Fibroblast of skin of left quadriceps (primary cell): ENCODE measurements at regions not wholly inside any gene's neighbourhood (a gene's known extent, or its start where the extent isn't known, plus 50 kb on each side); places are given as distances from the start of the nearest gene placed in this dataset.
A peak's percentile ranks its signal among the peaks of the same experiment; 100 is the strongest.

Experiments used
- DNase-seq, 2 experiments: peaks; one replicate each; pipeline ENCODE4 v3.0.0-alpha.2; 2013; ENCODE audit warnings: low read depth in 2 of 2

DNA sequence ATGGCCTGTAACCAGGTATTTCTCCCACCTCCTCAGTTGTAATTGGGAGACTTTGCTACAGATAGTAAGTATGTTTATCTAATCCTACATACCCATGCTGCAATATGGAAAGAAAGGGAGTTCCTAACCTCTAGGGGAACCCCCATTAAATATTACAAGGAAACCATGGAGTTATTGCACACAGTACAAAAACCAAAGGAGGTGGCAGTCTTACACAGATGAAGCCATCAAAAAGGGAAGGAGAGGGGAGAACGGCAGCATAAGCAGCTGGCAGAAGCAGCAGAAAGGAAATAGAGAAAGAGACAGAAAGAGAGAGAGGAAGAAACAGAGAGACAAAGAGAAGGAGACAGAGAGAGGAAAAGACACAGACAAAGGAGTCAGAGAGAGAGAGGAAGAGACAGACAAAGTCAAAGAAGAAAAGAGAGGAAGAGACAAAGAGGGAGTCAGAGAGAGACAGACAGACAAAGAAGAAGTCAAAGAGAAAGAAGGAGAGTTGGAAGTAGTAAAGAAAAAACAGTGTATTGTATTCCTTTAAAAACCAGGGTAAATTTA, 142.9 kb downstream of the FASLG start:
- DNase-seq: no peak

DNA sequence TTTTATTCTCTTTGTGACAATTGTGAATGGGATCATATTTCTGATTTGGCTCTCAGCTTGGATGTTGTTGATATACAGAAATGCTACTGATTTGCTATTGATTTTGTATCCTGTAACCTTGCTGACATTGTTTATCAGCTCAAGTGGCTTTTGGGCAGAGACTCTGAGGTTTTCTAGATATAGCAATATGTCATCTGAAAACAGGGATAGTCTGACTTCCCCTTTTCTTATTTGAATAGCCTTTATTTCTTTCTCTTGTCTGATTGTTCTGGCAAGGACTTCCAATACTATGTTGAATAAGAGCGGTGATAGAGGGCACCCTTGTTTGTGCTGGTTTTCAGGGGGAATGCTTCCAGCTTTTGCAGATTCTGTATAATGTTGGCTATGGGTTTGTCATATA, 150.8 kb downstream of the FASLG start:
- no peak for DNase-seq

DNA sequence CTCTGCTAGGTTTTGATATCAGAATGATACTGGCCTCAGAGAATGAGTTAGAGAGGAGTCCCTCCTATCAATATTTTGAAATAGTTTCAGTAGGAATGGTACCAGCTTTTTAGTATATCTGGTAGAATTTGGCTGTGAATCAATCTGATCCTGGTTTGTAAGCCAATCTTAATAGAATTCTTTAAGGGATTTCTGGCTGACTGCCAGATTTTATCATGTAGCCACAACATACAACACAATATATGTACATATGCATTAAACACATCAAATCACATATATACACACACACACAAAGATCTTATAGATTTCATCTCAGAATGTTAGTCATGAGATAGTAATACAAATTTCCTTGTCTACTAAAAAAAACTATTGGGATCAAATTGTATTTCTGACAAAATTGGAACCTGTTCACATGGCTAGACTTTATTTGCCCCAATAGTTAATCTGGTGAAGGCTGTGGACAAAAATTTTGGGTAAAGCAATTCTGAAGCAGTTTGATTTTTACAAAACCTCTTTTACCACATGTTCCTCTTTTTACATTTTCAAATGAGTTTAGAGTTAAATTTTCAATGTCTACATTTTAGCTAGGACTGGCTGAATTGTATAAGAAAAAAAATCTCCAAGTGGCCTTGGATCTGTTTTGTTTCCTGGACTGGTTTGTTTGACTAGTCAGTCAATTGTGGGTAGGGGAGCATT, 151.7 kb downstream of the FASLG start:
- no peak for DNase-seq

DNA sequence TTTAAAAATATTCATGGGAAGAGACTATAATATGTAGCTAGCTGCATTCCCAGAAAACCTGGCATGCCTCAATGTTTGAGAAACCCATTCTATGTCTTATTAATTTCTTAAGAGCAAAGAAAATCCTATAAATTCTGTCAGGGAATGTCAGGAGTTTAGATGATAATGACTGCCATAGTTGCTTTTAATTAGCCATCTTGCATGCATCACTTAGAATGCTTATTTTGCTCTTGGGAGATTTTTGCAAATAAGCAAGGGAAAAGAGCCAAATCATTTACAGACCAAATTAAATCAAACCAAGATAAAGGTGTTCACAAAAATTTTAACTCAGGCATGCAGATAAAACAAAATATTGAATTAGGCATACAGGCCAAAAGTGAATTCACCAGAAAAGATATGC, 152.8 kb downstream of the FASLG start:
- no peak for DNase-seq

DNA sequence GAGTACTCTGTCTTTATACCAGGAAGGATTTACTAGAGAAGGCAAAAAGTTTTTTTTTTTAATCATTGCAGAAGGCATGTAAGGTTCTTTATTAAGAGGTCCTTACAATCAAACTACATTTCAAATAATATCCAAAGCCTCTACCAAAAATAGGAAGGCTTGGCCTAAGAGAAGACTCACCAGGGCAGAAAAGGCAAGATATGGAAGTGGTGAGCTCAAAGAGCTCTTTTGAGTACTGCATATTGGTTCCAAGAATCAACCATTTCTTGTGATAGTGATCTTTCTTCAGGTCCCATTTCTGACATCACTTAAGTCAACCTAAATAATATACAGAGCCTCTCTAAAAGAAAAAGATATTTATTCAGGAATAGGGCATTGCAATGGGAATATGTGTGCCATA, 153.2 kb downstream of the FASLG start:
- DNase-seq: no peak

DNA sequence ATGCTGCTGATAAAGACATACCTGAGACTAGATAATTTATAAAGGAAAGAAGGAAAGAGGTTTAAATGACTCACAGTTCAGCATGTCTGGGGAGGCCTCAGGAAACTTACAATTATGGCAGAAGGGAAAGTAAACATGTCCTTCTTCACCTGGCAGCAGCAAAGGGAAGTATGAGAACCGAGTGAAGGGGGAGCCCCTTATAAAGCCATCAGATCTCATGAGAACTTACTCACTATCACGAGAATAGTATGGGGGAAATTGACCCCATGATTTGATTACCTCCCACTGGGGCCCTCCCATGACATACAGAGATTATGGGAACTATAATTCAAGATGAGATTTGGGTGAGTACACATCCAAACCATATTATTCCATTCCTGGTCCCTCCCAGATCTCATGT, 154.4 kb downstream of the FASLG start:
- DNase-seq: no peak

DNA sequence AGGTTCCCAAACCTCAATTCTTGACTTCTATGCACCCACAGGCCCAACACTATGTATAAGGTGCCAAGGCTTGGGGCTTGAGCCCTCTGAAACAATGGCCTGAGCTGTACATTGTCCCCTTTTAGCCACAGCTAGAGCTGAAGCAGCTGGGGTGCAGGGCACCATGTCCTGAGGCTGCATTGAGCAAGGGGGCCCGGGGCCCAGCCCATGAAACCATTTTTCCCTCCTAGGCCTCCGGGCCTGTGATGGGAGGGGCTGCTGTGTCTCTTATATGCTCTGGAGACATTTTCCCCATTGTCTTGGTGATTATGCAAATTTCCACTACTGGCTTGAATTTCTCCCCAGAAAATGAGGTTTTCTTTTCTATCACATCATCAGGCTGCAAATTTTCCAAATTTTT, 155.5 kb downstream of the FASLG start:
- no peak for DNase-seq

DNA sequence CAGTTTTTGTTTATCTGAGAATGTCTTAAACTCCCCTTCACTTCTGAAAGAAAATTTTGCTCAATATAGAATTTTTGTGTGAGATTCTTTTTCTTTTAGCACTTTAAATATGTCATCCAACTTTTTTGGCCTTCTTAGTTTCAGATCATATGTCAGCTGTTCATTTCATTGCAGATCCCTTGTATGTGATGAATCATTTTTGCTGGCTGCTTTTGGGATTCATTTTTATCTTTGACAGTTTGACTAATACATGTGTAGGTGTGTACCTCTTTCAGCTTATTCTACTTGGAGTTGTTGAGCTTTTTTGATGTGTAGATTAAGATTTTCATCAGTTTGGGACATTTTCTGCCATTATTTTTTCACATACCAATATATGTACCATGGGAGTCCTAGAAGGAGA, 156.8 kb downstream of the FASLG start:
- DNase-seq: no peak

DNA sequence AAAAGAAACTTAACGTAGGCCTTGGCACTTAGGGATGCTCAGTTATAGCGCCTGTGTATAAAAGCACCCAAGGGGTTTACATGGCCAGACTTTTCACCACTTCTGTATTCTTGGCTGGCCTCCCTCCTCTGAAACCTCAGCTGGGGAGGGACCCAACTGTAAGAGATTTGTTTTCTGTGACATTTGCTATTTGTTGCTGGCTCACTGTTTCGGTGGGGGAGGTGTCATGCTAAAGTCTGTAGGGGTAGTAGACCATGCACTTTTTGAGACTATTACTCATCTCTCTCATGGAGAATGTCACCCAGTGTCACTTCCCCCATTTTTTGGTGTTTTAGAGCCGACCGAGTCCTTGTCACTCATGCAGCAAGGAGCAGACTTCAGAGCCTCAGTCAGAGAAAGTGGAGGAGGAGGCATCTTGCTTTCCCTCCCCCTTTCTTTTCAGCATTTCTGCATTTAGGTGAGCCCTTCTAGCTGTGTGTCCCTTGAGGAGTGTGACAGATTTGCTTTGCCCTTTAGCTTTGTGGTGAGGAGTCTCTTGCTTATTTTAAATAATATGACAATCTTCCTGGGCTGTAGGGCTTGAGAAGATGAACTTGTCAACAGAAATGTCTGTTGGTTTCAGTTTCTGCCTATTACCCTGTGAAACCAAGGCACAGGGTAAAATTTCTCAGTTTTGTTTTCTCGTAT, 160.1 kb downstream of the FASLG start:
- no peak for DNase-seq

DNA sequence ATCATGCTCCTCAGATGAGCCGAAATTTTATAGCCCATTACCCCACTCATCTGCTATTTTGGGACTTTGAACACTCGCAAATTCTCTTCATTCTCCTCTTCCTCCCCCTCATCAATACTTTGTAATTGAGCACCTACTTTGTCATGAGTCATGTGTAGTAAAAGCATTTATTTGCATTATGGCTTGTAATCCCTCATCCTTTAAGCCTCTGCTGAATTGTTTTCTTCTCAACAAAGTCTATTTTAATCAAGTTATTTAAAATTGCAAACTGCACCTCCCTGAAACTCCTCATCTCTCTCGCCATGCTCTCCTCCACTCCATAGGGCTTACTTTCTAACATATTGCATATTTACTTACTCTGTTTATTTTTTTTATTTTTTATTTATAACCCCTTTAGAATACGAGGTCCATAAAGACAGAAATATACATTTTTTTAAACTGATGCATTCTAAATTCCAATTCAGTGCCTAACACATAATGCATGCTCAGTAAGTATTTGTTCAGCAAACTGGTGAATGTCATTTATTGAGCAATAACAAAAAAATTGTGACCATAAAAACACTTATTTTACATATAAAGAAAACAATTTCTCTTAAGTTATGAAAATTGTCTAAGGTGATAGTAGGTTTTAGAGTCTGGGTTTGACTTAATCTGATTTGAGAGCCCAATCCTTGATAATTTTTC, 161.7 kb downstream of the FASLG start:
- DNase-seq: no peak

DNA sequence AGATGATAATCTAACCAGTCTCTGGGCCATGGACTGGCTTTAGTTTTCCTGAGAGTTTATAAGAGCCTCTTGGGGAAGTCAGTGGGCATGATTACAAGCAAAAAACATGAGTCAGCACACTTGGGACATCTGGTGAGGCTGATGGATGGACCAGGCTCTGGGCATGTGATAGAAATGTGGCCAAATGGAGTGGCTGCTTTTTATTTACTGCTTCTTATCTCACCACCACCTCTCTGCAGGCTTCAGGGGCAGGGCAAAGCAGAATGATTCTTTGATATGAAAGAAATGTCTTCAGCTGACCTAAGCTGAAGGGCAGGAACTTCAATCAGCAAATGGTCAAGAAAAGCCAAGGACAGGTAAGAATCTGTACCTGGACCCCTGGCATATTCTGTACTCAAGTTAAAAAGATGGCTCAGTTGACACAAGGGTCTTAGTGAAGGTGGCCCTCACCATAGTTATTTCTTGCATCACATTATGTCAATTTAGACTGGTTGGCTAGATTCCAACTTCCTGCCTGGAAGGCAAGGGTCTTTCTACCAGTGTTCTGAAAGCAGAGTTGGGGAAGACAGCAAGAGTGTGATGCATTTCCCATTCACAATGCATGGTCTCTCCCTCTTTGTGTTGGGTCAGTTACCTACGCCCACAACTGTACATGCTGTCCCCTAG, 162.8 kb downstream of the FASLG start:
- no peak for DNase-seq

DNA sequence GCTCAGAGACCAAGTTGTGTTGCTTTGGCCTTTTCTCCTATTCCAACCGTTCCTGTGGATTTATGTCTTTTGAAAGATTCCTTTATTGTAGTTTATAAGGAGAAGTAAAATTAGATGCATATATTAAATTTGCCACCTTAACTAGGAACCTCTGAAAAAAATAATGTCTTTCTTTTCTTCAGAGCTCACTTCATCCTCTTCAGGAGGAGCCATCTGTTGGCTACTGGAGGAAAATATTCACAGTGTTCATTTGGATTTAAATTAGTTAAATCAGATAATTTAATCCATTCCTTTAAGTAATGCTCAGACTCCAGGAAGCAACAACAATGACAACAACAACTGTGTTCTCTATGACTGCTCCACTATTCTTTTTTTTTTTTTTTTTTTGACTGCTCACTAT, 164.0 kb downstream of the FASLG start:
- DNase-seq: no peak

DNA sequence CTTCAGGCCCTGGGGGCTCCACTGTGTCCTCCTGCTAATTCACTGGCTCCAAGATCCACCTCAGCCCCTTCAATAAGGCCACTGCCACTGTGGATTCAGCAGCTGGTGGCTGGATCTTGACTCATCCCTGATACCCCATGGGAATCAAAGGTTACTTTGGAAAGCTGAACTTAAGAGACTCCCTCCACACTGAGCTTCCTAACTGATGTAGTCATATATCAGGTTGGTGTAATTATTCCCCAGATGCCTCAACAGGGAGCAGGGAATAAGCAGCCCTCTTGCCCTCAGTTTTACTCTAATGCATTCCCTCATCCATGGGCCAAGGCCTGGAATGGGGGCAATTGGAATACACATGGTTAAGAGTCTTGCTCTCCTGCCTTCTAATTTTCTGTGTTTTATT, 164.6 kb downstream of the FASLG start:
- DNase-seq: peak; percentile 40 to 44

DNA sequence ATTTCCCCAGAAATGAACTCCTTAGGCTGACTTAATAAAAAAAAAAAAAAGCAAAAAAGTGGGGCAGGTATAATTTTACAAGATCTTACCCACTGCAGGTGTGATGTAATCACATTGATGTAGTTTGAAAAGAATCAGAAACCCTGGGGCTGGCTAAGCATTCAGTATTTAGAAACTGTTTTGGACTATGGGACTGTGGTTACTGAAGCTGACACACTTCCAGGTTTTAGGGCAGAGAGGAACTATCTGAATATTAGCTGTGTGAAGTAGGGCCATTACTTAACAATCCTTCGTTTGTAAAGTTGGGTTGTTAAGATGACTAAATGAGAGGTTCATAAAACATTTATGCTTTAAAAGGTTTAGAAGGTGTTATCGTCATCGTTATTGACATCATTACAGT, 165.3 kb downstream of the FASLG start:
- DNase-seq: no peak

DNA sequence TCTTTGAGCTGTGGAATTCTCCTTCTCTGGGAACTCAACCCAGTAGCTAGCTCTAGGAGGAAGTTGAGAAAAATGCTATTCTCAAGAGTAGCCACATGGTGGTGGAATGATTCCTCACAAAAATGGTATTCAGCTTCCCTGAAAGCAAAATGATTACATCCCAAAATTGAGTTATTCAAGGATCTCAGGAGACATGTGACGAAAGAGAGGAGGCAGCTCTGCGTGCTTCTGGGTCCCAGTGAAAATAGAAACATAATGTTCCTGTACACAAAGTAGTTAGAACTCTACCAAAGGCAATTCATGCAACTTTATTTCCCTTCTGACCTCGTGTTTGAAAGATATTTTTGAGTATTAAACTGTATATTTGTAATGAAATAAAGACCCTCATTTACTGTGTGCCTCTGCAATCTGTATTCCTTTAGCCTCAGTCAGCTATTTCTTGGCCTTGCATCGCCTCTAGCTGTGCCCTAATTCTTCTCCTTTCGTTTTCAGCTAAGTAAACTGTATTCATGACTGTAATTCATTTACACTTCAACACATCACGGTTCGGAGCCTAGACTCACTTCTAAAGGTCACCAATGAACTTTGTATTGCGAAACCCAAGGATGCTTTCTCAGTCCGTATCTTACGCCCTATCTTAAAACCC, 167.3 kb downstream of the FASLG start:
- peak; percentile 85 to 87 for DNase-seq

DNA sequence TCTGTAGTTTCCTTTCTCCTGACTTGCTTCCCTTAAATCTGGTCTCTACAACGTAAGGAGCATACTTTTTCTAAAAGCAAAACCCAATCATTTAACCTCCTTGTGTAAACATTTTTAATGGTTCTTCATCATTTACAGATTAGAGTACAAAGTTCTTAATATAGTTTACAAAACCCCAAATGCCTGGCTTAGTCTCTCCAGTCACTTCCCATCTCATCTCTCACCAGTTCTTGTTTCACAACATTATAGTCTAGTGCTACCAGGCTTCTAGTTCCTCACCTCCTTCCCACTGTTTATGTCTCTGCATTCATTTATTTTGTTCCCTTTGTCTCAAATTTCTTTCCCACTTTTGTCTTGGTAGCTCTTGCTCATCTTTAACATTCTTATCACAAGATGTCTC, 168.4 kb downstream of the FASLG start:
- DNase-seq: no peak

DNA sequence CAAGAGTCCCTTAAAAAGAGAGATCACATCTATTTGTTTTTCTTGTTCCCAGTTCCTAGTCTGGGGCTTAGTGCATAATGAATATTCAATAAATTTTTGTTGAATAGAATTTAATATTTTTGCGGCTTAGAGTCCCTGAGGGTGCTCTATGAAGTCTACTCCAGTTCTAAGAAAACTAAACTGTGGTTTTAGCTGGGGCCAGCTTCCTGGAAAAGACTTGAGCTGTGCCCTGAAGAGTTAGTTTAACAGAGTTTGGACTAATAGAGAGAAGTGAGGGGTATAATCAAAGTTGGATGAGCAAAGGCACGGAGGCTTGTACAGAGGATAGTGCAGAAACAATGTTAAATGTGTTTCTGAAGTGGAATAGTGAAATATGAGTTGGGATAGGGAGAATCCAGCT, 168.9 kb downstream of the FASLG start:
- DNase-seq: no peak

DNA sequence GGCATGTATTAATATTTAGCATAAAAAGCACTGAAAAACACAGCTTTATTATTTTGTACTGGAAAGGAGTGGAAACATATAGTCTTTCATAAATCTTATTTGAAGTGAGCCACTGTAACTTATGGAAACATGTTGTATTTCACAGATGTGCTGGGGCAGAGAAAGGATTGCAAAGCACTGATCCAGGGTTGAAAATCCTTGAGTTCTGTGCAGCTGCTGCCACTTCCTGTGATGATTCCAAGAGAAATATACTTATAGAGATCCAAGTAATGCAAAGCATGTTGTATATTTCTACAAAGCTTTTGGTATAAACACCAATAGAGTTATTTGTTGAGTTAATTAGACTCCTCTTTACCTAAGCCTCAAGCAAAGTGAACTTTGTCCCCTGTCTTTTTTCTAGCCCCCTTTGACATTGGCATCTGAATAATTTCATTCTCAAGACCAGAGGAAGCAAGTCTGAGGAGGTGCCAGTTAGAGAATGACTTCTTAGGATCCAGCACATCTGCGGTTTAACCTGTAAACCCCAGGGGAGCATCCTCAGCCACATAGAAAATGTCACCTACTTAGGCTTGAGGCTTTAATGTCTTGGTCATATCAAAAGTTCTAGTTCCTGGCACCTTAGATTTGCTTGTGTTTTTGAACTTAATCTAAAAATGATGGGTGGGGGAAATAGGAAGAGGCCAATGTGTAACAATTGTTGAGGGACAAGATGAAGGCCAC, 173.3 kb downstream of the FASLG start:
- DNase-seq: no peak

DNA sequence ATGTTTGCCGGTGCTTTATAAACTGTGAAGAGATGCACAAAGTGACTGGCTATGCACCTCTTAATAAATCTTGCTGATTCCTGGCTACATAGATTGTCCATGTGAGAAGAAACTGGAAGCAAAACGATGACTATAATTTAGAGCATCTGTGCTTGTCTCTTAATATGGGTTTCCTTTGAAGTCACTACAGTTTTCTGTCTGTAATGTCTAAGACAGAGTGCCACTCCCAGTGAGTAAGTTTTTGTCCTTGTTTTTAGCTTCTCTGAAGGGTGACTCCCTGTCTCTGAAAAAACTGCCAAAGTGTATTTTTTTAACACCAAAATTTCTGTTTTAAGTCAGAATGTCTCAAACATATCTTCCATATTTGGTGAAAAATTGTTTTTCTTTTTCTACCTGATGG, 175.1 kb downstream of the FASLG start:
- DNase-seq: no peak

DNA sequence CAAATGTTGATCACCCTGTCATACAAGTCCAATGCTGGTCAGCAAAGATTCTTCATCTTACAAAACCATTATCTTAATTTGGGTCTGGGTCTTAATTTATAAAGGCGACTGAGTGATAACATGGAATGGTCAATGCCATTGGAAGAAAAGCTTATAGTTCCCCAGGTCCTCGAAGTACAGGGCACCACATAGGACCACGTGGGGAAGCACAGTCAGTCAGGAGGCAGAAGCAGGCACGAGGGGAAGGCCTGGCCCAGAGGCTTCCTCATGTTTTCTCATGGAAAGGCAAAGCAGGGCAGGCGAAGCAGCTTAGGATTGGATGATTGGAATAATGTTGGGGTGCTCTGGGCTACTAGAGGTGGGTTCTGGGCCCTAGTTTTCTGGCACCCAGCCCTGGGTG, 175.7 kb downstream of the FASLG start:
- no peak for DNase-seq

DNA sequence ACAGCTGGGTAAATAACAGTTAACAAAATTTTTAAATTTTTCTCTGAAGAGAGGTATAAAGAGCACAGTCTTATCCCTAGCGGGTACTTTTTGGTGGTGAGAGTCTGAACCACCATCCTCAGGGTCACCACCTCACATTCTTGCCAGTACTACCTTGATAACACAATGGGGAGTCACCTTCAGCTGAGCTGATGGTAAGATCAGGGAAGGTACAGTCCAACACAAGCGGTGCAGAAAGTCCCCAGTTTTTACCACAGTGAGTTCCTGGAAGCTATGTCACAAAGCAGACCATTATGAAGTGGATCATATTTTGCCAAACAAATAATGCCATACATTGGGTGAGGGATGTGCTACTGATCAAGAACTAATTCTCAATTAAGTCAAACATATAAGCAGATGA, 176.9 kb downstream of the FASLG start:
- DNase-seq: no peak
